Stimulated activated CD4-positive, alpha-beta T cell treated with anti-CD3 and anti-CD28 coated beads, Interleukin-2, amount 100 ng/mL, for 4 hours (primary cell): ENCODE measurements at regions not wholly inside any gene's neighbourhood (a gene's known extent, or its start where the extent isn't known, plus 50 kb on each side); places are given as distances from the start of the nearest gene placed in this dataset.
"Not testable (repeated sequence)": the region's sequence is repeated elsewhere in the genome, so short reads cannot be mapped to it uniquely, and the experiment has no call there.

Experiments used
- DNase-seq: peaks from one replicate; pipeline ENCODE4 v3.0.0-alpha.2; 2020; ENCODE audit warnings: low read depth

- no peak for DNase-seq
Observed at GRCh38 chr15:38745126-38745525, 180.5 kb upstream of the RASGRP1 start.

- DNase-seq, result no peak
Observed at GRCh38 chr15:38745626-38746025, 181.0 kb upstream of the RASGRP1 start.

- DNase-seq, result no peak
Observed at GRCh38 chr15:38746211-38746610, 181.6 kb upstream of the RASGRP1 start.

GRCh38 chr15:38748710-38749109 is 184.1 kb upstream of the RASGRP1 start:
- no peak for DNase-seq

GRCh38 chr15:38750786-38751185 is 186.2 kb upstream of the RASGRP1 start:
- DNase-seq, result no peak

GRCh38 chr15:38755718-38756117 is 191.1 kb upstream of the RASGRP1 start:
- no peak for DNase-seq

GRCh38 chr15:38756441-38756840 is 191.8 kb upstream of the RASGRP1 start:
- no peak for DNase-seq

- no peak for DNase-seq
Observed at GRCh38 chr15:38758043-38758442, 193.4 kb upstream of the RASGRP1 start.

- no peak for DNase-seq
Observed at GRCh38 chr15:38761681-38762080, 197.1 kb upstream of the RASGRP1 start.

GRCh38 chr15:38768970-38769369 is 204.4 kb upstream of the RASGRP1 start:
- no peak for DNase-seq

GRCh38 chr15:38769492-38769891 is 204.9 kb upstream of the RASGRP1 start:
- DNase-seq, result no peak

- DNase-seq, result not testable (repeated sequence)
Observed at GRCh38 chr15:38774076-38774475, 209.5 kb upstream of the RASGRP1 start.

GRCh38 chr15:38781196-38781595 is 216.6 kb upstream of the RASGRP1 start:
- no peak for DNase-seq

GRCh38 chr15:38782156-38782555 is 217.5 kb upstream of the RASGRP1 start:
- DNase-seq, result no peak

- DNase-seq, result no peak
Observed at GRCh38 chr15:38788918-38789317, 224.3 kb upstream of the RASGRP1 start.

- no peak for DNase-seq
Observed at GRCh38 chr15:38789566-38789965, 225.0 kb upstream of the RASGRP1 start.

- no peak for DNase-seq
Observed at GRCh38 chr15:38793206-38793810, 228.7 kb upstream of the RASGRP1 start.

- DNase-seq, result no peak
Observed at GRCh38 chr15:38795471-38796245, 231.0 kb upstream of the RASGRP1 start.

- DNase-seq, result no peak
Observed at GRCh38 chr15:38796589-38796988, 232.0 kb upstream of the RASGRP1 start.

GRCh38 chr15:38797506-38797905 is 232.9 kb upstream of the RASGRP1 start:
- DNase-seq, result not testable (repeated sequence)

- DNase-seq, result not testable (repeated sequence)
Observed at GRCh38 chr15:38799202-38799601, 234.6 kb upstream of the RASGRP1 start.

- no peak for DNase-seq
Observed at GRCh38 chr15:38809621-38810020, 245.0 kb upstream of the RASGRP1 start.

GRCh38 chr15:38810686-38811085 is 246.1 kb upstream of the RASGRP1 start:
- no peak for DNase-seq

GRCh38 chr15:38814254-38814653 is 249.6 kb upstream of the RASGRP1 start:
- DNase-seq, result not testable (repeated sequence)
